ENCODE measurements at regions not wholly inside any gene's neighbourhood (a gene's known extent, or its start where the extent isn't known, plus 50 kb on each side); places are given as distances from the start of the nearest gene placed in this dataset.
A peak's percentile ranks its signal among the peaks of the same experiment; 100 is the strongest.

DNA sequence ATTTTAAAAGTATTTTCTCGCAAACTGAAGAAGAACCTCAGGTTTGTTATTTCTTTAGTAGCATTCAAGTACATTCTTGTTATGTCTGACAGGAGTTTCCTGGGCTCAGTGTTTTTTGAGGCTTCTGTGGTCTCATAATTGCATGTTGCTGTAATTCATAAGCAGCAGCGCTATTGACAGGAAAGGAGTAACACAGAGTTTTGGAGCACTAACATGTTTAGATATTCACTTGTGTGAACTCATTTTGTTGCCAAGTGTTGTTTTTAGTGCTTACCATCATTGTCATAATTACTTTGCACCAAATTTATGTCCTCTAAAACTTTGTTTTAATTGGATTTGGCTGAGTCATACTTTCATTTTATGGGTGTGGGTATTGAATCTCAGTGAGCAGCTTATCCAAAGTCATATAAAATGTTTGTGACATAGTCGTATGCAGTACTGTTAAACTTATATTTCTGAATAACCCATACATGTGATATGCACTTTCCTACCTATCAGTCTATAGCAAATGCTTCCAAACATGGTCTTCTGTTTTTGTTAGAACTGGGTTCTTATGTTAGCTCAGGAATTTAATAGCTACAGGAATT lies 358.7 kb upstream of the CTSO start:
- H3K4me3 ChIP-seq (ENCODE audit: low read depth, low read length): no peak overlapping the region
- in situ Hi-C loops (cut with HindIII; ENCODE audit: low sequenced_read_pairs): no loop called here
- DNase-seq (ENCODE audit: low read depth): no peak
- TF ChIP-seq, protein P1, sequence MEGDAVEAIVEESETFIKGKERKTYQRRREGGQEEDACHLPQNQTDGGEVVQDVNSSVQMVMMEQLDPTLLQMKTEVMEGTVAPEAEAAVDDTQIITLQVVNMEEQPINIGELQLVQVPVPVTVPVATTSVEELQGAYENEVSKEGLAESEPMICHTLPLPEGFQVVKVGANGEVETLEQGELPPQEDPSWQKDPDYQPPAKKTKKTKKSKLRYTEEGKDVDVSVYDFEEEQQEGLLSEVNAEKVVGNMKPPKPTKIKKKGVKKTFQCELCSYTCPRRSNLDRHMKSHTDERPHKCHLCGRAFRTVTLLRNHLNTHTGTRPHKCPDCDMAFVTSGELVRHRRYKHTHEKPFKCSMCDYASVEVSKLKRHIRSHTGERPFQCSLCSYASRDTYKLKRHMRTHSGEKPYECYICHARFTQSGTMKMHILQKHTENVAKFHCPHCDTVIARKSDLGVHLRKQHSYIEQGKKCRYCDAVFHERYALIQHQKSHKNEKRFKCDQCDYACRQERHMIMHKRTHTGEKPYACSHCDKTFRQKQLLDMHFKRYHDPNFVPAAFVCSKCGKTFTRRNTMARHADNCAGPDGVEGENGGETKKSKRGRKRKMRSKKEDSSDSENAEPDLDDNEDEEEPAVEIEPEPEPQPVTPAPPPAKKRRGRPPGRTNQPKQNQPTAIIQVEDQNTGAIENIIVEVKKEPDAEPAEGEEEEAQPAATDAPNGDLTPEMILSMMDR (IDR thresholded peaks at IDR 0.05; ENCODE audit: low read depth, low read length, missing control alignments): no peak

DNA sequence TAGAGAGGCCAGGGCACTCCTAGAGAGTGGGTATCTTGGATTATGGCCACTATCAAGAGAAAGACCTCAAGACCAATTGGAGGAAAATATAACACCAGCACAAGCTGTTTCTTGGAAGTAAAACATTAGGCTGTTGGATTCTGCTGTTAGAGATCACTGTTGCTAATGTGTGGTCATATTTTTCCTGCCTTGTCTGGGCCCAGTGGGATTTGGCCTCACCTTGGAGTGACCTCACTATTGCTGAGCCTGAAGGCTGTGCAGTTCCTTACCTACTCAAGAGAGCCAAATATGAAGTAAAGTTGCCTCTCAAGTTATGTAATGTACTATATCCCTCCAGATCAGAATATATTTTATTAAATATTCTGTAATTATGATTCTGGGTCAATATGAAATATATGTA lies 355.4 kb upstream of the CTSO start:
- no peak for DNase-seq (ENCODE audit: low read depth)
- TF ChIP-seq, protein P1 (IDR thresholded peaks at IDR 0.05; ENCODE audit: low read depth, low read length, missing control alignments): no peak
- H3K4me3 ChIP-seq (ENCODE audit: low read depth, low read length): no peak overlapping the region
- in situ Hi-C loops (cut with HindIII; ENCODE audit: low sequenced_read_pairs): no loop called here

DNA sequence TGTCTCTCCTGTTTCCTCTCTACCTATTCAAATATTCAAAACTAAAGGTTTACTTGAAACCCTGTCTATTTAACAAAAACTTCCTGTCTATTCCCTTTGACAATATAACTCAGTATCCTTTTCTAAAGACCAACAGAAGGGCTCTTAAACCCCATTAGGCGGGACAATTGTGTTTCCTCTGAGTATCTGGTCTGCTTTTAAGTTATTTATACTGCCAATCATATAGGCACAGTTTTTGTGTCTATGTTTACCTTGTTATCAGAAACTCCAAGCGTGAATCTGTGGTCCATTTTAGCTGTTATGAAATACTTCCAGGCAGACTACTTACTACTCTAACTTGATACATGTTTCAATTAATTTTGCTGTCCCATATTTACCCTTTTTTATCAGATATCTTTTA lies 350.0 kb upstream of the CTSO start:
- no peak overlapping the region for H3K4me3 ChIP-seq (ENCODE audit: low read depth, low read length)
- no peak for DNase-seq (ENCODE audit: low read depth)
- in situ Hi-C loops (cut with HindIII; ENCODE audit: low sequenced_read_pairs): no loop called here
- TF ChIP-seq, protein P1 (IDR thresholded peaks at IDR 0.05; ENCODE audit: low read depth, low read length, missing control alignments): no peak

DNA sequence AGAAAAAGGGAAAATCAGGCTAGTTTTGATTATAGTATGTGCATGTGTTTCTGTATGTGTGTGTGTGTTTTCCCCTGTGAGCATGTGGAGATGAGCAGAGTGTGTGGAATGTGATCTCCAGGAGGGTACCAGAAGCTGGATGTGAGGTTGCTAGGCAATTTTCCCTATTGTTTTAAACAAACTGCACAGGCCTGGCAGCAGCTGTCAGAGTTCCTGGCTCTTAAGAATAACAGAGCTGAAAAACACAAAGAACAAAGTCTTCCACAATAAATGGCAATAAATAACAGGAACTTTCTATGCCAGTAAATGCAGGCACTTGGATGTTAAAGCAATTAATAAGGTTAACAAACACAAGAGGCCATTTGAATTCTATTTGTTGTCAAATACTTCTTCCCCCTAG lies 344.6 kb upstream of the CTSO start:
- H3K4me3 ChIP-seq (ENCODE audit: low read depth, low read length): no peak overlapping the region
- peak; percentile 86 for DNase-seq (ENCODE audit: low read depth)
- TF ChIP-seq, protein P1 (IDR thresholded peaks at IDR 0.05; ENCODE audit: low read depth, low read length, missing control alignments): no peak
- in situ Hi-C loops (cut with HindIII; ENCODE audit: low sequenced_read_pairs): no loop called here

DNA sequence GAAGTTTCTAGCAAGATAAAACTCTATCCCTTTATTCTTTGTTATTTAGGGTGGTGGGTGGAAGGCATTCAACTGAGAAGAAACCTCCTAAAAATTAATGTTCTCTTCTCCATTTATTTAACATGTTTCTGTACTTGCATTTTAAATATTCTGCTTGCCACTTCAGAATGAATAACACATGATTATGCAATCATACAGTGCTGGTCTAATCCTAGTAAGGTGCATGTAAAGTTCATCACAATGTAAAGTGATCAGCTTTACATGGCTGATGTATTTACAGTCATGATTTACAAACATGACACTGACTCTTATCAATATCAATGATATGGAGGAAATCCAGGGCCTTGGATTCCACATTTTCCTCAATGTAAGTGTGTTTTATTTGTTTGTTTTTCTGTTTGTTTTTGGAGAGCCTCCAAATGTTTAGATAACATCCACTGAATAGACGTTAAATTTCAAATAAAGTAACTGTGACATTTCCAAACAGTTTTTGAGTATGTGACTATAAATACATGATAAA lies 342.1 kb upstream of the CTSO start:
- DNase-seq (ENCODE audit: low read depth): no peak
- TF ChIP-seq, protein P1 (IDR thresholded peaks at IDR 0.05; ENCODE audit: low read depth, low read length, missing control alignments): no peak
- in situ Hi-C loops (cut with HindIII; ENCODE audit: low sequenced_read_pairs): no loop called here
- no peak overlapping the region for H3K4me3 ChIP-seq (ENCODE audit: low read depth, low read length)

DNA sequence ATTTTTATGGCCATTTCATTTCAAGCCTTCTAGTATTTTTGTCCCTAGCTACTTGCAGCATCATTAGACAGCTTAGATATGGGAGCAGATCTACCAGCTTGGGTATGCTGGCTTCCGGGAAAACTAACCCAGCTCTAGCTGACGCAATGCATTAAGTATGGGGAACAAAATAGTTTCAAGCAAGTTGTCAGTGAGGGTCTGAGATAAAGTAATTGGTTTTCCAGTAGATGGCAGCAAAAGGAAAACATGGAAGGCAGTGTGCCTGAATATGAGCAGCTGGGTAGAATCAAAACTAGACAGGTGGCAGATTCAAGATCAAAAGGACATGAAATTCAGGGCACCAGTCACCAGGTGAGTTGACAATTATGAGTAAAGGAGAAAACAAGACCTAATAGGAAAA lies 340.9 kb upstream of the CTSO start:
- DNase-seq (ENCODE audit: low read depth): peak; percentile 61
- TF ChIP-seq, protein P1 (IDR thresholded peaks at IDR 0.05; ENCODE audit: low read depth, low read length, missing control alignments): peak; percentile 44
- in situ Hi-C loops (cut with HindIII; ENCODE audit: low sequenced_read_pairs): no loop called here

More for the DNA sequence above, 340.9 kb upstream of the CTSO start:
- no peak overlapping the region for H3K4me3 ChIP-seq (ENCODE audit: low read depth, low read length)

Data from astrocyte of the cerebellum (primary cell).